ENCODE measurements at regions not wholly inside any gene's neighbourhood (a gene's known extent, or its start where the extent isn't known, plus 50 kb on each side); places are given as distances from the start of the nearest gene placed in this dataset.

- TF ChIP-seq NR2F2 (IDR thresholded peaks at IDR 0.05; ENCODE audit: borderline replicate concordance, low read depth) (no peak), USF2 (IDR thresholded peaks at IDR 0.05; ENCODE audit: low read depth, low read length) (no peak), USF2 (CRISPR knock-in tag; IDR thresholded peaks at IDR 0.05; ENCODE audit: borderline replicate concordance) (no peak), ZNF3 (CRISPR knock-in tag; IDR thresholded peaks at IDR 0.05) (no peak), TBP (CRISPR knock-in tag; IDR thresholded peaks at IDR 0.05) (no peak), ATF2 (CRISPR knock-in tag; IDR thresholded peaks at IDR 0.05) (no peak), JUNB (CRISPR knock-in tag; IDR thresholded peaks at IDR 0.05; ENCODE audit: borderline replicate concordance) (no peak)
Measured at GRCh38 chr9:93826905-93827544, 128.1 kb downstream of the BARX1 start.

Measured in HepG2 (cell line).